ENCODE measurements at regions not wholly inside any gene's neighbourhood (a gene's known extent, or its start where the extent isn't known, plus 50 kb on each side); places are given as distances from the start of the nearest gene placed in this dataset.

DNA sequence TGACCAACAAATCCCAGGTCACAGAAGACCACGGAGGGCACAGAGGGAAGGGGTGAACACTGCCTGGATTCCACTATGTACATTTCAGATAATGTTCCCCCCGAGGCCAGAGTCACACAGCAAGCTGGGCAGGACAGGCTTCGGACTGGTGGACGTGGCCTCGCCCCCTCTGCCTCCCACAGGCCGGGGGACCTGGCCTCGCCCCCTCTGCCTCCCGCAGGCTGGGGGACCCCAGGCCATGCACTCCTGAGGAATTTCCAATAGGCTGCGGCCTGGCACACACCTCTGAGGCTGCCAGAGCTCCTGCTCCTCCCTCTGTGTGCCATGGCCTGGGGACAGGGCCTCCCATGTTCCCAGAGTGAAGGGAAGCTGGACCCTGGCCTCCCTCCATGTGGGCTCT is 1352.8 kb downstream of the BRD1 start:
- Histone ChIP-seq H3K9me3 (no peaks in the 10 kb centered on the region), H3K36me3 (no peaks in the 10 kb centered on the region), H3K4me3 (no peak overlapping the region), H3K27ac (no peak overlapping the region), H3K4me1 (ENCODE audit: insufficient read depth) (peaks cover 7% of the 10 kb centered on the region), H3K27me3 (no peaks in the 10 kb centered on the region)
- TF ChIP-seq POLR2A (IDR thresholded peaks at IDR 0.05): no peak
- TF ChIP-seq, protein P1, sequence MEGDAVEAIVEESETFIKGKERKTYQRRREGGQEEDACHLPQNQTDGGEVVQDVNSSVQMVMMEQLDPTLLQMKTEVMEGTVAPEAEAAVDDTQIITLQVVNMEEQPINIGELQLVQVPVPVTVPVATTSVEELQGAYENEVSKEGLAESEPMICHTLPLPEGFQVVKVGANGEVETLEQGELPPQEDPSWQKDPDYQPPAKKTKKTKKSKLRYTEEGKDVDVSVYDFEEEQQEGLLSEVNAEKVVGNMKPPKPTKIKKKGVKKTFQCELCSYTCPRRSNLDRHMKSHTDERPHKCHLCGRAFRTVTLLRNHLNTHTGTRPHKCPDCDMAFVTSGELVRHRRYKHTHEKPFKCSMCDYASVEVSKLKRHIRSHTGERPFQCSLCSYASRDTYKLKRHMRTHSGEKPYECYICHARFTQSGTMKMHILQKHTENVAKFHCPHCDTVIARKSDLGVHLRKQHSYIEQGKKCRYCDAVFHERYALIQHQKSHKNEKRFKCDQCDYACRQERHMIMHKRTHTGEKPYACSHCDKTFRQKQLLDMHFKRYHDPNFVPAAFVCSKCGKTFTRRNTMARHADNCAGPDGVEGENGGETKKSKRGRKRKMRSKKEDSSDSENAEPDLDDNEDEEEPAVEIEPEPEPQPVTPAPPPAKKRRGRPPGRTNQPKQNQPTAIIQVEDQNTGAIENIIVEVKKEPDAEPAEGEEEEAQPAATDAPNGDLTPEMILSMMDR (IDR thresholded peaks at IDR 0.05): no peak
- no peak for TF ChIP-seq EP300 (IDR thresholded peaks at IDR 0.05)
- WGBS, 3 donors: 83 to 91% (median 84%) methylated on average over 9 of the region's 9 CpGs
- DNase-seq: no peak
- intact Hi-C loops (cut with DNase I): no loop called here

DNA sequence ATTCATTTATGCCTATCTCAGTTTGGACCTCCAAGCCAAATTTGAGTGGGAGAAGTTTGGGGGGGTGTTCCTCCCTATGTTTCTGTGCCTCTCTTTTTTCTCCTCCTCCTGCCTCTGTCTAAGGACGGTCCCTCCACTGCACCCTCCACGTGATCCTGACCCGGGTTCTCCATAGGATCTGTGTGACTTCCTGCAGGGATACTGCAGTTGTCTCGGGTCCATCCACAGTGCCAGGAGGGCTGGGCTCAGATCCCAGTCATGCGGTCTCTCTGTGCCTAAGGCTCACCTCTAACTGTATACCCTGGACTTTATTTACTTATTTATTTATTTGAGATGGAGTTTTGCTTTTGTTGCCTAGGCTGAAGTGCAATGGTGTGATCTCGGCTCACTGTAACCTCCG is 1354.5 kb downstream of the BRD1 start:
- Histone ChIP-seq H3K4me1 (ENCODE audit: insufficient read depth) (peaks cover 7% of the 10 kb centered on the region), H3K36me3 (no peaks in the 10 kb centered on the region), H3K27me3 (no peaks in the 10 kb centered on the region), H3K4me3 (no peak overlapping the region), H3K27ac (no peak overlapping the region), H3K9me3 (no peaks in the 10 kb centered on the region)
- TF ChIP-seq EP300 (IDR thresholded peaks at IDR 0.05): no peak
- TF ChIP-seq, protein P1 (IDR thresholded peaks at IDR 0.05): no peak
- TF ChIP-seq POLR2A (IDR thresholded peaks at IDR 0.05): no peak
- WGBS, 3 donors: 84 to 88% (median 85%) methylated on average over 7 of the region's 7 CpGs
- no peak for DNase-seq
- intact Hi-C loops (cut with DNase I): no loop called here

DNA sequence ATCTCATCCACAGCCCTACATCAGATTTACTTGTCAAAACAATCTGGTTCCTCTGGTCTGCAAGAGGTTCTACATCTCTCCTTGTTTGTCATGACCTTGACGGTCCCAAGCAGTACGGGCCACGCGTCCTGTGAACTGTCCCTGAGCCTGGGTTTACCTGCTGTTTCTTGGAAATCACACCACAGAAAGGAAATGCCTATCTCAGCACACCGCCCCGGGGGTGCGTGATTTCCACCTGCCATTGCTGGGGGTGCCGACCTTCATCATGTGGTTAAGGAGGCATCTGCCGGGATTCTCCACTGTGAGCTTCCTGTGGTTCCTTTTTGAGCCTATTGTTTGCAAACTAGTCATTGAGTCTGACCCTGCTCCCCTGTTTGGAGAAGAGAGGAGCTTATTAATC is 1363.4 kb downstream of the BRD1 start:
- H3K9me3 ChIP-seq: no peaks in the 10 kb centered on the region
- H3K4me1 ChIP-seq (ENCODE audit: insufficient read depth): no peaks in the 10 kb centered on the region
- no peak overlapping the region for H3K27ac ChIP-seq
- intact Hi-C loops (cut with DNase I): loop anchor here in 1 of 4 donors (10.0 kb wide), 1 partner anchor 51 kb away; no protein-coding TSS in a partner anchor
- TF ChIP-seq EP300 (IDR thresholded peaks at IDR 0.05): no peak
- TF ChIP-seq, protein P1 (IDR thresholded peaks at IDR 0.05): no peak
- TF ChIP-seq POLR2A (IDR thresholded peaks at IDR 0.05): no peak
- H3K36me3 ChIP-seq: no peaks in the 10 kb centered on the region
- H3K4me3 ChIP-seq: no peak overlapping the region
- no peaks in the 10 kb centered on the region for H3K27me3 ChIP-seq
- no peak for DNase-seq
- 15 to 35% (median 24%) methylated on average over 9 of the region's 9 CpGs for WGBS, 3 donors

DNA sequence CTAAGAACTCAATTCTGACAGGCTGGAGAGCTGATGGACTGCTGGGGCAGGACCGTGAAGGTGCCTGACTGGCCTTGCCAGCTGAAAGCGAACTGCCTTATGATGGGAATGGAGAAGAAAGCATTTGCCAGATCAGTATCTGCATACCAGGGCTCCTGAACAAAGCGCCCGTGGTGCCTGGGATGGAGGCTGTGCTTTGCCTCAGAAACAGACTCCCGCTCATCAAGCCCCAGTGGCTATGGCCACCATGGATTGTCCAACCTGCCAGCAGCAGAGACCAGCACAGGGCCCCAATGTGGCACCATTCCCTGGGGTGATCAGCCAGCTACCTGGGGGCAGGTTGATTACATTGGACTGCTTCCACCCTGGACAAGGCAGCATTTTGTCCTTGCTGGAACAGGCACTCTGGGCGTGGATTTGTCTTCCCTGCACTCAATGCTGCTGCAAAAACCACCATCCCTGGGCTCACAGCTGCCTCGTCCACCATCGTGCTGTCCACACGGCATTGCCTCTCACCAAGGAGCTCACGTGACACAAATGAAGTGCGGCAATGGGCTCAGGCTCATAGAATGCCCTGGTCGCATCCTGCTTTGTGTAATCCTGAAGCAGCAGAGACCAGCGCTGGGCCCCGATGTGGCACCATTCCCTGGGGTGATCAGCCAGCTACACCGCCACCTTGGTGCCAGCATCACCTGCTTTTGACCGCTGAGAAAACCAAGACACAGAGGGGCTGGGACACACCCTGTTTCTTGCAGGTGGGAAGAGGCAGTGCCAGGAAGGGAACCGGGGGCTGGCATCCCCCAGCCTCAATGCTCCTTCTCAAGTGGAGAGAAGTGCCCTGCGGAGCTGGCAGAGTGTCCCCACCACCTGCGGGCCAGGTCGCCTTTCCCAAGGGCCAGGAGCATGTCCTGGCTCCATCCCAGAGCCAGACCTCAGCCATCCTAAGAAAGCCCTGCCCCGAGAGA is 1367.5 kb downstream of the BRD1 start:
- Histone ChIP-seq H3K9me3 (no peaks in the 10 kb centered on the region), H3K27me3 (no peaks in the 10 kb centered on the region), H3K36me3 (no peaks in the 10 kb centered on the region), H3K27ac (no peak overlapping the region), H3K4me3 (no peak overlapping the region), H3K4me1 (ENCODE audit: insufficient read depth) (no peaks in the 10 kb centered on the region)
- intact Hi-C loops (cut with DNase I): loop anchor here in 1 of 4 donors (10.0 kb wide), 1 partner anchor 55 kb away; no protein-coding TSS in a partner anchor
- DNase-seq: no peak
- TF ChIP-seq, protein P1 (IDR thresholded peaks at IDR 0.05): no peak
- no peak for TF ChIP-seq POLR2A (IDR thresholded peaks at IDR 0.05)
- TF ChIP-seq EP300 (IDR thresholded peaks at IDR 0.05): no peak
- WGBS, 3 donors: 83 to 86% (median 85%) methylated on average over 21 of the region's 21 CpGs
